HL-60 (cell line): ENCODE measurements at regions not wholly inside any gene's neighbourhood (a gene's known extent, or its start where the extent isn't known, plus 50 kb on each side); places are given as distances from the start of the nearest gene placed in this dataset.

ENCODE experiments used
- DNase-seq, 2 experiments: peaks; one replicate each; pipeline ENCODE4 v3.0.0-alpha.2; 2010 to 2020; ENCODE audit warnings: low read depth in 1 of 2, low spot score in 1 of 2
- H3K27ac ChIP-seq: fragments of 250-450 bp; sonication (Bioruptor Pico); replicated peaks from 2 replicates; pipeline ENCODE4 v1.5.1; 2020; ENCODE audit warnings: mild to moderate bottlenecking, moderate library complexity
- H3K27me3 ChIP-seq: fragments of 250-450 bp; sonication (Bioruptor Pico); 2 replicates; pipeline ENCODE4 v1.5.1; 2021; ENCODE audit warnings: mild to moderate bottlenecking, moderate library complexity; ENCODE audit not compliant: insufficient read depth, poor library complexity, severe bottlenecking
- H3K4me3 ChIP-seq: replicated peaks from 2 replicates; pipeline ENCODE4 v1.5.1; 2011; ENCODE audit warnings: mild to moderate bottlenecking, control low read depth, low read length; ENCODE audit not compliant: insufficient read depth
- CTCF ChIP-seq: IDR thresholded peaks from one replicate; pipeline ENCODE4 v1.5.1; 2011; ENCODE audit warnings: low read length, control low read depth, inconsistent platforms; ENCODE audit not compliant: insufficient read depth
- GABPA ChIP-seq: IDR thresholded peaks from 2 replicates; pipeline ENCODE4 v1.6.1; 2012; ENCODE audit warnings: low read depth
- POLR2AphosphoS5 ChIP-seq: IDR thresholded peaks from 2 replicates; pipeline ENCODE4 v1.6.1; 2012; ENCODE audit warnings: low read depth
- REST ChIP-seq: IDR thresholded peaks from 2 replicates; pipeline ENCODE4 v1.6.1; 2012; ENCODE audit warnings: low read depth; ENCODE audit not compliant: insufficient replicate concordance
- SPI1 ChIP-seq: IDR thresholded peaks from 2 replicates; pipeline ENCODE4 v1.6.1; 2012; ENCODE audit warnings: low read depth, mild to moderate bottlenecking, borderline replicate concordance

DNA sequence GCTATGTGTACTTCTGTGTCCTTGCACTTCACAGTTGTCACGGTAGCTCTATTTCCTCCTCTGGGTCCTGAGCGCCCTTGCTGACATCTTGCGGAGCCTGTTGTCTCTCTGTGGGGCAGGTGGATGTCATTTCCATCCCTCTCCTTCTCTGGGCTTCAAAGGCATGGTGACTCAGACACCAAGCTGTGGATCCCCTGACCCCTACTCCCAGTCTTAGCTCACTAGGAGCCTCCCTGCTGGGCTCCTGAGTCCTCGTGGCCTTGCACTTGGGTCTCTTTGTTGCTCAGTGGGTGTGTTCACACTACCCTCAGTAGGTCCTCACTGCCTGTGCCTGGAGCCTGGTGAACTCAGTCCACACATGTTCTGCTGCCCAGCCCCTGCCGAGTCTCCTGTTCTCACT is 100.3 kb upstream of the PAX2 start:
- no peak for DNase-seq
- Histone ChIP-seq H3K27me3 (peaks cover 10% of the 10 kb centered on the region), H3K27ac (no peak overlapping the region), H3K4me3 (no peak overlapping the region)
- TF ChIP-seq POLR2AphosphoS5: no peak
- no peak for TF ChIP-seq CTCF
- no peak for TF ChIP-seq REST
- TF ChIP-seq GABPA: no peak
- no peak for TF ChIP-seq SPI1

GRCh38 chr10:100645613-100646392 is 99.6 kb upstream of the PAX2 start:
- no peak overlapping the region for H3K27ac ChIP-seq
- peaks cover 10% of the 10 kb centered on the region for H3K27me3 ChIP-seq
- DNase-seq: no peak
- TF ChIP-seq CTCF: no peak
- no peak for TF ChIP-seq POLR2AphosphoS5
- no peak for TF ChIP-seq REST
- TF ChIP-seq SPI1: no peak
- TF ChIP-seq GABPA: no peak
- H3K4me3 ChIP-seq: no peak overlapping the region

- Histone ChIP-seq H3K4me3 (no peak overlapping the region), H3K27me3 (peaks cover 11% of the 10 kb centered on the region), H3K27ac (no peak overlapping the region)
- no peak for DNase-seq
- TF ChIP-seq GABPA (no peak), REST (no peak), SPI1 (no peak), CTCF (no peak), POLR2AphosphoS5 (no peak)
Observed at GRCh38 chr10:100647928-100648327, 97.5 kb upstream of the PAX2 start.
